Epithelial cell of proximal tubule (primary cell): ENCODE measurements at regions not wholly inside any gene's neighbourhood (a gene's known extent, or its start where the extent isn't known, plus 50 kb on each side); places are given as distances from the start of the nearest gene placed in this dataset.
A peak's percentile ranks its signal among the peaks of the same experiment; 100 is the strongest.

Source experiments
- DNase-seq: peaks from one replicate; pipeline ENCODE4 v3.0.0-alpha.2; 2011; ENCODE audit warnings: low read depth
- H3K4me3 ChIP-seq: 2 replicates; pipeline ENCODE4 v1.5.1; 2011; ENCODE audit warnings: low read depth, mild to moderate bottlenecking, low read length
- CTCF ChIP-seq: conservative IDR thresholded peaks from 2 replicates; pipeline ENCODE4 v1.5.1; 2012; ENCODE audit warnings: low read depth, mild to moderate bottlenecking, low read length

- peak; percentile 29 for TF ChIP-seq CTCF
- DNase-seq: no peak
- no peak overlapping the region for H3K4me3 ChIP-seq
These were observed 208.1 kb upstream of the EOLA2 start for GRCh38 chrX:150146271-150146896.

DNA sequence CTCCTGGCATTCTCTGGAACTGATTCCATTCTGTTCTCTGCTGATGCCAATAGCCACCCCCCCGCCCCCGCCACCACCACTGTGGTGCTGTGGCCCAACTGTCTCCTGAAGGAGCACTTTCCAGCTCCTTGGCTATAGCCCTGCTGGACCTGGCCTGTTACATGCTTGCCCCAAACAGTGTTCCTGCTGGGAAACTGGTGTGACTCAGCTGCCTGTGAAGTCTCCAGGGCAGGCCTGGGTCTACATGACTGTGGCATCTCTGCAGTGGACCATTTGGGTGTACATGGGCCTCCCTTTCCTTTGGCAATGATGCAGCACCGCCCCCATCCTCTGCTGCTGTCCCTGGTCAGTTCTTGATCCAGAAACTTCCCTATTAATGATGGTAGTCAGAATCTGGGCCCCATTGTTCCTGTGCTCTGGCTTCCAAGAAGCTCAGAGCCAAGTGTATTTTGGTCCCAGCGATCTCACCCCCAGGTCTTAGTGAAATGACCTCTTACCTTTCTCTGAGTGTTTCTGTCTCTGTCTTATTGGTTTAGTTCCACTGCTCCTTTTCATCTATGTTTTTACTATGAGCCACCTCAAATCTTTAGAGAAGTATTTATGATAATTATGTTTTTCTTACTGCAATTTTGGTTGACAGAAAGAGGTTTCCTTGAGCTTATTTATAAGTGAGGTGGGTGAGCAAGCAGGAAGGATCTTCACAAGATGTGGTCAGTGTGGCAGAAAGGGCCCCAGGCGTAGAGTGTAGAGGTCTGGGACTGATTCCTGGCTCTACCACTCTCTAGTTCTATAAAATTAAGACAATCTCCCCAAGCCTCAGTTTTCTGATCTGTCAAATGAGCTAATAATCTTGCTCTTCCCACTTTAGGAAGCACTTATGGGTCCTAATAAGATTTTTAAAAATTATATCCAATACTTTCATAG lies 210.7 kb upstream of the EOLA2 start:
- DNase-seq: no peak
- TF ChIP-seq CTCF: no peak
- no peak overlapping the region for H3K4me3 ChIP-seq

- DNase-seq: no peak
- TF ChIP-seq CTCF: no peak
- no peak overlapping the region for H3K4me3 ChIP-seq
These were observed 211.9 kb upstream of the EOLA2 start for GRCh38 chrX:150150076-150150779.

- TF ChIP-seq CTCF: no peak
- DNase-seq: no peak
- H3K4me3 ChIP-seq: no peak overlapping the region
These were observed 212.4 kb upstream of the MAMLD1 start for GRCh38 chrX:150150780-150151125.

DNA sequence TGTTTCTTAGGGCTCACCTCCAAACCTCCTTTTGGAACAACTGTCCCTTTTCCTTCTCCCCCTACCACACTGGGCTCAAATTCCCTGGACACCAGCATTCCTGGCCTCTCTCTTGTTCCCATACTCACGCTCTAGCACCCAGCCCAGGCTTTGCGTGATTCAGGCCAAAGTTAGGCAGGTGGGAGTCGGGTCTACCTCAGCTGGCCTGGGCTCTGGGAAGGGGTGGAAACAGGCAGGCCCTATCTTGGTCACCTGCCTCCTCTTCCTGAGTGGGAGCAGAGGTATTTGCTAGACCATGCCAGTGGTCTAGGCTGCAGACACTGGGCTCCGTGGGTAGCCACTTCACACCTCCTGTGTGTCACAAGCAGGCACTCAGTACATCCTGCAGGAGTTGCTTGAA lies 211.1 kb upstream of the MAMLD1 start:
- H3K4me3 ChIP-seq: no peak overlapping the region
- no peak for DNase-seq
- TF ChIP-seq CTCF: no peak

GRCh38 chrX:150152546-150152945 lies 210.6 kb upstream of the MAMLD1 start:
- no peak for TF ChIP-seq CTCF
- no peak overlapping the region for H3K4me3 ChIP-seq
- DNase-seq: no peak
